ENCODE measurements at regions not wholly inside any gene's neighbourhood (a gene's known extent, or its start where the extent isn't known, plus 50 kb on each side); places are given as distances from the start of the nearest gene placed in this dataset.
"Not testable (repeated sequence)": the region's sequence is repeated elsewhere in the genome, so short reads cannot be mapped to it uniquely, and the experiment has no call there.

DNA sequence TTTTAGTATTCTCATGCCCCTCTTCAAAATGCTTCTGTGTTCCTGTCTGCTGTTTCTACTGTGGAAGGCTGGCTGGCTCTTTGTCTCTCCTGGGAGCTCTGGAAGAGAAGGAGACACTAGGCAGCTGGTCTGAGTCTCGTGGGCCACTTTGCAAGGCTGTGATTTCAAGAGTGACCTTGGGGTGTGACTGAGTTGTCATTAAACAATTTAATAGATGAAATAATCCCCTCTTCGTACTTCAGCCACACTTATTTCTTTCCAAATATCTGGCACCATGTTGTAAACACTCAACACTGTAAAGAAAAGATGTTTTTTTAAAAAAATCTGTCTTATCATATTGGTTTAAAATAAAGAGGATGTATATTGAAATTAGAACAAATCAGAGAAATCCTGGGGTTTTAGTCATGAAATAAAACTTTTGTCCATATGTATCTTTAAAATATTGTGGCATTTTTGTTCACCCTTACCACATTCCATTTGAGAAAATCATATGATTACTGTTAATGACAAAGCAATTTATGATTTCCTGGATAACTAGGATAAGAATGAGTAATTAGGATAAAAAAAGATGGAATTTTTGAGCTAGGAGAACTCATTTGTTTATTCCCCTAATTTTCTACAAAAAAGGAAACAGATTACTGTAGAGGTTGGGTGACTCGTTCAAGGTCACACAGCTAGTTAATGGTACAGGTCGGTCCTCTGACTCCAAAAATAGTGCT, 200.8 kb downstream of the MAT2B start:
- H3K9me3 Mint-ChIP-seq = no peaks in the 10 kb centered on the region
- no peak for ATAC-seq
- no peak overlapping the region for H3K27ac Mint-ChIP-seq
- peaks cover 6% of the 10 kb centered on the region for H3K4me1 Mint-ChIP-seq
- no peaks in the 10 kb centered on the region for H3K36me3 Mint-ChIP-seq
- no peak overlapping the region for H3K4me3 Mint-ChIP-seq
- no peaks in the 10 kb centered on the region for H3K27me3 Mint-ChIP-seq

DNA sequence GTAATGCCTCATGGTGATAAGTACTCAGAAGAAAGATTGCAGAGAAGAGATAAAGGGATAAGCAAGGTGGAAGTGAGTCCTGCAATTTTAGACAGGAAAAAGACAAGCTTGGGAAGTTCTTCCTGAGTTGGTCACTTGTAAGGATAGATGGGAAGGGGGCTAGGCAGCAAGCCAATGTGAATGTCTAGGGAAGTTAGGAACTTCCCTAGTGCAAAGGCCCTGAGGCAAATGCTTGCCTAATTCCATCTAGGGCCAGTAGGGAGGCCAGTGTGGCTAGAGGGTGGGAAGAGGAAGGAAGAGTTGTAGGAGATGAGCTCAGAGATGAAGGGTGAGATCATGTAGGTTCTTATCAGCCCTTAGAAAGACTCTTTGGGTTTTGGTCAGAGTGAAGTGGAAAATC, 206.6 kb downstream of the MAT2B start:
- peaks cover 6% of the 10 kb centered on the region for H3K9me3 Mint-ChIP-seq
- ATAC-seq = no peak
- no peak overlapping the region for H3K4me3 Mint-ChIP-seq
- no peaks in the 10 kb centered on the region for H3K36me3 Mint-ChIP-seq
- H3K27ac Mint-ChIP-seq = no peak overlapping the region
- no peaks in the 10 kb centered on the region for H3K4me1 Mint-ChIP-seq
- no peaks in the 10 kb centered on the region for H3K27me3 Mint-ChIP-seq

DNA sequence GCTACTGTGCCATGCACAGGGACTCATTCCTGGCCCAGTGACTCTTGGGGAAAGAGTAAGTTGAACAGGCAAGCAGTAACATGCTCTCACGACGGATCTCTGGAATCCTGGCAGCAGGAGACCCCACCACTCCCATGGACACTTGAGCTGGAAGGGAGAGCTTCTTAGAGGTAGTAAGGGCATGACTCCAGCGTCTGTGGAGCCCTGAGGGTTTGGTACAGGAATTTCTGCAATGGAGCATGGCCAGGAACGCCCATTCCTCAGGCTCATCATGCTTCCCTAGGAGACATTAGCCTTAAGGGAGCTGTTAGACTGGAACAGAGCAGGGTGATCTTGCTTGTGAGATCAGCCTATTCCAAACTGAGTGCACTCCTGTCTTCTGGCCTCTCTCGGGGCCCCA, 212.9 kb downstream of the MAT2B start:
- H3K9me3 Mint-ChIP-seq = peaks cover 6% of the 10 kb centered on the region
- no peaks in the 10 kb centered on the region for H3K36me3 Mint-ChIP-seq
- H3K27me3 Mint-ChIP-seq = no peaks in the 10 kb centered on the region
- ATAC-seq = no peak
- no peak overlapping the region for H3K27ac Mint-ChIP-seq
- H3K4me3 Mint-ChIP-seq = no peak overlapping the region
- H3K4me1 Mint-ChIP-seq = no peaks in the 10 kb centered on the region

DNA sequence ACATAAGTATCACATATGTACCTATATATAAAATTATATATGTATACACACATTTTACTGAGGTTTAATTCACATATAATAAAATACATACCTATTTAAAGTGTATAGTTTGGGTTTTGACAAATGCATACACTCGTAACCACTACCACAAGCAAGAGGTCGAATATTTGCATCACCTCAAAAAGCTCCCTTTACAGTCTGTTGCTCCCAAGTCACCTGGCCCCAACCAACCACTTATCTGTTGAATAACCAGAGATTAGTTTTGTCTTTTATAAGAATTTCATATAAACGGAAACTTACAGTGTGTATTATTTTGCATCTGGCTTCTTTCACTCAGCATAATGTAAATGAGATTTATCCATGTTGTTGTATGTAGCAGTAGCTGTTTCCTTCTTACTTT, 218.9 kb downstream of the MAT2B start:
- H3K27ac Mint-ChIP-seq = peak overlapping the region; percentile 28
- peaks cover 4% of the 10 kb centered on the region for H3K9me3 Mint-ChIP-seq
- H3K4me1 Mint-ChIP-seq = peaks cover 35% of the 10 kb centered on the region
- ATAC-seq = peak; percentile 66
- H3K27me3 Mint-ChIP-seq = no peaks in the 10 kb centered on the region
- no peak overlapping the region for H3K4me3 Mint-ChIP-seq
- H3K36me3 Mint-ChIP-seq = no peaks in the 10 kb centered on the region

DNA sequence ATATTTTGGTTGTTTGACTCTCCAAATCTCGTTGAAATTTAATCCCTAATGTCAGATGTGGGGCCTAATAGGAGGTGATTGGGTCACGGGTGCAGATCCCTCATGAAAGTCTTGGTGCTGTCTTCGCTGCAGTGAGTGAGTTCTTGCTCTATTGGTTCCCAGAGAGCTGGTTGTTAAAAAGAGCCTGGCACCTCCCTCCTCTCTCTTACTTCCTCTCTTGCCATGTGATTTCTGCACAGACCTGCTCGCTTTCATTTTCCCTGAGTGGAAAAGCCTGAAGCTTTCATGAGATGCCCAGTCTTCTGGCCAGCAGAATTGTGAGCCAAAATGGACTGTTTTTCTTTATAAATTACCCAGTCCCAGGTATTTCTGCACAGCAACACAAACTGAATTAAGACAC, 221.6 kb downstream of the MAT2B start:
- H3K27ac Mint-ChIP-seq = peak overlapping the region; percentile 79

DNA sequence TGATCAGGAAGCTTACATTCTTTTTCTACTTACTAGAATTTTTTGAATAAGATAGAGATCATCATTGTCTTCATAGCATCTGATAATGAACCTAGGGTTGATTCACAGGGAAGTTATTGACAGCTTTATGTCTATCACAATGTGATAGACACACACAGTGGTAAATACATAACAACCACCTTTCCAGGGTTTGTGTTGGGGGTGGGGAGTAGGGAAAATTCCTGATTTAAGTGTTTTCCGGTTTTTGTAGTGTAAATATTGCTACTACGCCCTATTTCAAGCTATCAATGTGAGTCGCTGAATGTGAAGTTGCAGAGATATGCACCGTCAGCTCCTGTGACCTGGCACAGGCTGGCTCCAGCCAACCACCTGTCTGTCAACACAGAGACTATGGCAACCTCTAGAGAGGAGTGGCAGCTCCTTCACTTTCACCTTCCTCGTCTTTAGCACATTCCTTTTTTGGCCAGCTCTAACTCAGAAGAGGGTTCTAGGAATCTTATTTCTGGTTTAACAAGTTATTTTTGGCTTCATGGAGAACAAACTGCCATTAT, 224.9 kb downstream of the MAT2B start:
- Mint-ChIP-seq H3K9me3 (peaks cover 4% of the 10 kb centered on the region), H3K4me1 (peaks cover 37% of the 10 kb centered on the region), H3K27ac (no peak overlapping the region), H3K27me3 (no peaks in the 10 kb centered on the region), H3K4me3 (peak overlapping the region; percentile 36), H3K36me3 (peaks cover 6% of the 10 kb centered on the region)
- ATAC-seq = peak; percentile 63

More for the DNA sequence above, 221.6 kb downstream of the MAT2B start:
- Mint-ChIP-seq H3K27me3 (no peaks in the 10 kb centered on the region), H3K4me3 (peak overlapping the region; percentile 71), H3K9me3 (peaks cover 4% of the 10 kb centered on the region), H3K4me1 (peaks cover 43% of the 10 kb centered on the region), H3K36me3 (no peaks in the 10 kb centered on the region)
- peak; percentile 94 for ATAC-seq

DNA sequence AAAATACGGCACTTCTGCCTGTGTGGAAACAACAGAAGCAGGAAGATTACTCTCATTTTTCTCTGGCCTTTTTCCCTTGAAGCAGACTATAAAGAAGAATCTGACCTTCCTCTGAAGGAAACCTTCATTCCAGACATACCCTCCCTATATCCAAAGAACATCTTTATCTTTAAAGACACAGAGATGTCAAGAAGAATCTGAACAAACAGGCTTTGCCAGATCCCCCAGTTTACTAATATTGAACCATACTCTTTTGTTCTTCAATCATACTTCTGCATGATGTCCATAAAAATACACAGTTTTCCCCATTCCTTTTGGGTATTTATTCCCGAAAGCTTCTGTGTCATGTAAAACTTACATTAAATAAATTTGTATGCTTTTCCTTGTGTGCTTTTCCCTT, 225.8 kb downstream of the MAT2B start:
- peaks cover 6% of the 10 kb centered on the region for H3K36me3 Mint-ChIP-seq

DNA sequence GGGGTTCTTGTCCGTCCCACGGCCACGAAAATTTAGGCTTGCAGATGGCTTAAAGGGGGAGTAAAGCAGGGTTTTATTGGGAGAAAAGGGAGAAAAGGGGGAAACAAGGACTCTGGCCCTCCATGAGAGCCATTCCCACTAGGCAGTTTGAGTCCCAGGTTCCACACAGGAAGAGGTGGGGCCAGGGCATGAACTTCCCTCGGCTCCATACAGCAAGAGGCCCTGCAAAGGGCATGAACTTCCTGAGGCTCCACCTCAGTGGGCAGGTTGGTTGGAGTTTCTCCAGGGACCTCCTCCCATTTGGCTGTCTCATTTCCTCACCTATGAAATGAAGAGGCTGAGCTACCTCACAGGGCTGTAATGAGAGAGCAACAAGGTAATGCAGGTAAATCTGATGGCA, 229.7 kb downstream of the MAT2B start:
- peaks cover 6% of the 10 kb centered on the region for H3K36me3 Mint-ChIP-seq
- peaks cover 22% of the 10 kb centered on the region for H3K4me1 Mint-ChIP-seq
- no peaks in the 10 kb centered on the region for H3K27me3 Mint-ChIP-seq
- H3K4me3 Mint-ChIP-seq = no peak overlapping the region
- ATAC-seq = no peak
- no peaks in the 10 kb centered on the region for H3K9me3 Mint-ChIP-seq
- H3K27ac Mint-ChIP-seq = no peak overlapping the region

More for the DNA sequence above, 225.8 kb downstream of the MAT2B start:
- no peaks in the 10 kb centered on the region for H3K27me3 Mint-ChIP-seq
- H3K4me1 Mint-ChIP-seq = peaks cover 37% of the 10 kb centered on the region
- peaks cover 4% of the 10 kb centered on the region for H3K9me3 Mint-ChIP-seq
- no peak for ATAC-seq
- H3K27ac Mint-ChIP-seq = no peak overlapping the region
- H3K4me3 Mint-ChIP-seq = no peak overlapping the region

DNA sequence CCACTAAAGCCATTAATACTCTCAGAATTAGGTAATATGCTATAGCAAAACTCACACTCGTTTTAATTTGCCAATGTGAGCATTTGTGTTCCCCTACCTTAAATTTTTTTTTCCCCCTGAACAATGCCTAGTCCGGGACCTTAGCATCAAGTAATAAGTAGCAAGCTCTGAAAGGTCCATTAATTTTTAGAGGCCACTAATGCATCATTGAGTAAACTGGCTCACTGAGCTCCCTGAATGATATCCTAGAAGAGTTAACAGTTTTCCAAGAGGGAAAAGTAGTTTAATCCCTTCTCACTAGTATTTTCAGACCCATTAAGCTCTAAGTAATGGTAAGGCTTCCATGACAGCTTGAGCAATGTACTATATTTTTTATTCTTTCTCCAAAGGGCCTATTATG, 242.2 kb downstream of the MAT2B start:
- no peak for ATAC-seq
- H3K27ac Mint-ChIP-seq = no peak overlapping the region
- H3K36me3 Mint-ChIP-seq = peaks cover 7% of the 10 kb centered on the region
- H3K9me3 Mint-ChIP-seq = peaks cover 3% of the 10 kb centered on the region
- no peaks in the 10 kb centered on the region for H3K4me1 Mint-ChIP-seq
- no peaks in the 10 kb centered on the region for H3K27me3 Mint-ChIP-seq
- no peak overlapping the region for H3K4me3 Mint-ChIP-seq

DNA sequence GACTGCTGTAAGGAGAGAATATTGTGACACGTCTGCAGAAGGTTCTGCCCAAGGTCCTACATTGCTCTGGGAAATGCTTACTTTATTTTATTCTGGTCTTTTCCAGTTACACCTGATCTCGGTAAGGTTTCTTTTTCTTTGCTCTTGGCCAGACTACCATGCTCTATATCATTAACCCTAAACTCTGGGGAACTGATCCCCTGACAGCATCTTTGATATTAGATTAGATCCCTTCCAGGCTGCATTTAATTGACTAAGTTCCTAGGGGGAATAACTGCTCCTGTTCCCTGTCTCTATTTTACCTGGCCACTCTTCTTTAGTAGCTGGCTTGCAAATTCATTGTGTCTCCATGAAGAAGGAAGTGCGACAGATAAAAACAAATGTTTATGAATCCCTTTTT, 243.5 kb downstream of the MAT2B start:
- Mint-ChIP-seq H3K4me3 (no peak overlapping the region), H3K9me3 (peaks cover 3% of the 10 kb centered on the region), H3K27me3 (no peaks in the 10 kb centered on the region), H3K36me3 (peaks cover 7% of the 10 kb centered on the region), H3K27ac (no peak overlapping the region), H3K4me1 (no peaks in the 10 kb centered on the region)
- no peak for ATAC-seq

DNA sequence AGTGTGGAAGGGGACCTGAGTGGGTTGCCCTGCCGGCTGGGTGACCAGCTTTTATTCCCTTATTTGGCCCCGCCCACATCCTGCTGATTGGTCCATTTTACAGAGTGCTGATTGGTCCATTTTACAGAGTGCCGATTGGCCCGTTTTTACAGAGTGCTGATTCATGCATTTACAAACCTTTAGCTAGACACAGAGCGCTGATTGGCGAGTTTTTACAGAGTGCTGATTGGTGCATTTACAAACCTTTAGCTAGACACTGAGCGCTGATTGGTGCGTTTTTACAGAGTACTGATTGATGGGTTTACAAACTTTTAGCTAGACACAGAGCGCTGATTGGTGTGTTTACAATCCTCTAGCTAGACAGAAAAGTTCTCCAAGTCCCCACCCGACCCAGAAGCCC, 245.0 kb downstream of the MAT2B start:
- not testable (repeated sequence) for H3K27me3 Mint-ChIP-seq, H3K27ac Mint-ChIP-seq, H3K4me1 Mint-ChIP-seq

DNA sequence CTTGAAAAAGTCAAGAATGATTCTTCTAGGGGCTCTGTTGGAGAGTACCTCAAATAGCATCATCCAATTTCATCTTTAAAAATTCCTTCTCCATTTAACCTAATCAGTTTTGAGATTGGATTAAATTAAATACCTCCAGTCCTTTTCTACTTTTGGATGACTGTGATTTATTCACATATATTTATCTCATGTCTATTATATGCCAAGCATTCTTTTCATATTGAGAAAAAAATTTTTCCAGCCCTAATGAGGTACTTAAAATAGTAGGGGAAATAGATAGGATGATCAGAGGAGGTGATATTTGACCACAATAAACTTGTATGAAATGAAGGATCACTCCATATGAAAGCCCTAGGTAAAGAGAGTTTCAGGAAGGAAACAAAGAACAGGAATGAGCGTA, 250.1 kb downstream of the MAT2B start:
- ATAC-seq = no peak
- H3K4me3 Mint-ChIP-seq = no peak overlapping the region
- H3K9me3 Mint-ChIP-seq = peaks cover 3% of the 10 kb centered on the region
- no peaks in the 10 kb centered on the region for H3K27me3 Mint-ChIP-seq
- no peaks in the 10 kb centered on the region for H3K36me3 Mint-ChIP-seq
- H3K27ac Mint-ChIP-seq = no peak overlapping the region
- H3K4me1 Mint-ChIP-seq = peaks cover 21% of the 10 kb centered on the region

More for the DNA sequence above, 245.0 kb downstream of the MAT2B start:
- not testable (repeated sequence) for H3K9me3 Mint-ChIP-seq, H3K36me3 Mint-ChIP-seq, H3K4me3 Mint-ChIP-seq, ATAC-seq

DNA sequence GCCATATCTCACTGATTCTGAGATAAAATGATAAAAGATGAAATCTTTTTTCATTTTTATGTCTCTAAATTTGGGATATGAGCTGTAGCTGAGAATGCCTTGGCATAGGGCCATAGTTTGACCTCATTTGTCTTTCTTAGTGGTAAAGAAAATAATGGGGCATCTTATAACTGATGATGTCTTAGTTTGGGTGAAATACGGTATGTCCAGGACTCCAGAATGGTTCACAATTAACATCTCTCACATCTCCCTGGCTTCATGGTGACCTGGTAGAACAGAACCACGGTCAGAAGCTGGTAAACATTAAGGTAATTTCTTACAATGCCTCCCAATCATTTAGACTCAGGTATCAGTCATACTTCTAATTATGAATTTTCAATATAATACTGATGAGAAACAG, 250.8 kb downstream of the MAT2B start:
- no peak overlapping the region for H3K4me3 Mint-ChIP-seq
- no peaks in the 10 kb centered on the region for H3K9me3 Mint-ChIP-seq
- no peaks in the 10 kb centered on the region for H3K27me3 Mint-ChIP-seq
- peaks cover 21% of the 10 kb centered on the region for H3K4me1 Mint-ChIP-seq
- no peak overlapping the region for H3K27ac Mint-ChIP-seq
- ATAC-seq = no peak
- H3K36me3 Mint-ChIP-seq = no peaks in the 10 kb centered on the region

DNA sequence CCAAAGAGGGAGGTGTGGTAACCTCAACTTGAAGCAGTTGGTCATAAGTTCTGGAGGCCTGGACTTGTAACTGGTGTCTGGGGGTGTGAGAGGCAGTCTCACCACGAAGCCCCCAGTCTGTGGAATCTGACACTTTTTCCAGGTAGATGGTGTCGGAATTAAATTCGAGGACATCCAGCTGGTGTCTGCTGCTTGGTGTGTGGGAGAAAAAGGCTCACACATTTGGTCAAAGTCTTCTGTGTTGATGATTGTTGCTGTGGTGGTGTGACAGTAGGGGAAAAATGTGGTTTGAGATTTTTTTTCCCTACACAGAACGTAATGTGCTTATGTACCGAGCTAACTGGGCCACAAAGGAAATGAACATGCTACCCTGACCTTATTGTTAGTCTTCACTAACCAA, 251.9 kb downstream of the MAT2B start:
- H3K4me3 Mint-ChIP-seq = no peak overlapping the region
- no peaks in the 10 kb centered on the region for H3K9me3 Mint-ChIP-seq
- ATAC-seq = no peak
- H3K4me1 Mint-ChIP-seq = peaks cover 21% of the 10 kb centered on the region
- no peaks in the 10 kb centered on the region for H3K36me3 Mint-ChIP-seq
- peak overlapping the region; percentile 22 for H3K27ac Mint-ChIP-seq
- H3K27me3 Mint-ChIP-seq = no peaks in the 10 kb centered on the region

DNA sequence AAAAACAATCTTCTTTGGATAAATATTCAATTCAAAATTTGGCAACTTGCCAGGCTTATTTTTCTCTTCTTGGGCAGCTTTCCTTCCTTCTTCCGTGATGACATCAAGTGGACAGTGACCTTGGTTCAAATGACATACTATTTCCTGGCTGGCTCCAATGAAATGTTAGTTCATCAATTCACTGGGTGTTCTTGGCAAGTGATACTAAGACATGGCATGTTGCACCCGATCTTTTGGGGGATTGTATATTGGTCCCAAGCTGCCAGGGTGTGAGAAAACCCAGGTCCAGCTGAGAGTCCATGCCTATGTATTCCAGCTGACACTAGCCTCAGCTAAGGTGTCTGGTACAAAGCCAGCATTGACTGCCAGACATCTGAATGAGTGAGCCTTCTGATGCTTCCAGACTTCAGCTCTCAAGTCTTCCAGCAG, 252.9 kb downstream of the MAT2B start:
- H3K27ac Mint-ChIP-seq = no peak overlapping the region
- H3K4me1 Mint-ChIP-seq = peaks cover 21% of the 10 kb centered on the region
- ATAC-seq = no peak
- no peaks in the 10 kb centered on the region for H3K9me3 Mint-ChIP-seq
- no peak overlapping the region for H3K4me3 Mint-ChIP-seq
- H3K36me3 Mint-ChIP-seq = no peaks in the 10 kb centered on the region
- H3K27me3 Mint-ChIP-seq = no peaks in the 10 kb centered on the region

DNA sequence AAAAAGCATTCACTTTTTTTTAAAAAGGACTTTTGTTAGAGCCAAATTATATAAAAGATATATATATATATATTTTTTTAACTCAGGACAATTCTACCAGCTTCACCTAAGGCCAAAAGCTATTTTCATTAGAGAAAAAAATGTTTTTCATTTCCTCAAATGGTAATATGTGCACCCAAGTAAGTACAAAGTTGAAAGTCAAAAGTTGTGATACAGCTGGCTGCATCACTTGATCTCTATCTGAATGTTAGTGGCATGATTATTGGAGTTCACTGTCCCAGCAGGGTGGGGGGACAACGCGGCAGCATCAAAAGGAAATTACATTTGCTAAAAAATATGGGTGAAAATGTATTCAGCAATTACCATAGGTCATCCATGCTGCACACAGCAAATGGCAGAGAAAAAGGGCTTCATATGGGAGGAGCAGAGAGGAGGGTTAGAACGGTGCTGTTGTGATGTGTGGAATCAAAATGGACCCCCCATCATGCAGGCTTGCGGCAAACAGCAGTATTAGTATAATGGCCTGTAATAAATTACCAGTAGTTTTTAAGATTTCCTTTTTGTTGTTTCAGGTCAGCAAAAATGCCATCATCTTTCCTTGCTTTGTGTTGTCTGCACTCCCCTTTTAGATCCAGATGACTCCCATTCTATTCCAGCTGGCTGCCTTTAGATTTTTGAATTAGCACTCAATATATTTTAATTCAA, 253.7 kb downstream of the MAT2B start:
- peak; percentile 34 for ATAC-seq
- Mint-ChIP-seq H3K4me1 (peaks cover 21% of the 10 kb centered on the region), H3K9me3 (no peaks in the 10 kb centered on the region), H3K27me3 (no peaks in the 10 kb centered on the region), H3K36me3 (no peaks in the 10 kb centered on the region), H3K27ac (no peak overlapping the region), H3K4me3 (no peak overlapping the region)
